ENCODE measurements at regions not wholly inside any gene's neighbourhood (a gene's known extent, or its start where the extent isn't known, plus 50 kb on each side); places are given as distances from the start of the nearest gene placed in this dataset.

DNA sequence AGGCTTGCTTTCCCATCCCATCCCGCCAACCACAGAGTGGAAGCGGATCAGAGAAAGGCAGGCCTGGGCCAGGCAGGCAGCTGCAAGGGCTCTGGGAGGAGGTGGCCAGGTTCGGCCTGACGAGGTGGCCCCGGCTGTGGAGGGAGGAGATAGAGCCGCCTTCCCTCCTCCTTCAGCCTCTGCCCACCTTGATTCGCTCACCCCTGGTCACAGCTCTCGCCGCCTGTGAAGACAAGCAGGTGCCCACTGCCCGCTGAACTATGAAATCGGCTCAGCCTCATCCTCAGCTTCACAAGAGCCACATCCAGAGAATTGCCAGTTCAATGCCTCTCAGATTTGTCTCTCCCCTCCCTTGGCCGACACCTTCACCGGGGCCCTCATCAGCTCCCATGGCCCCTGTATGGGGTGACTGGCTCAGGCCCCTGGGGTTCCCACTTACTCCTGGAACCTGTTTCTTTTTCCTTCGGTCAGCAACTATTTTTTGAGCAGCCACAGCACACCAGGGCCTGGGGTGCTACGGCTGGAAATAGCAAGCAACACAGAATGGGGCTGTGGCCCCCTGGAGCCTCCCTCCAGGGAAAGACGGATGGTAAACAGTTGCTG lies 80.0 kb upstream of the CHST15 start:
- no peaks in the 10 kb centered on the region for H3K27me3 ChIP-seq
- no peak overlapping the region for H3K4me3 ChIP-seq
- intact Hi-C loops (cut with DNase I; ENCODE audit: low total_unique reads) (no loop called here), in situ Hi-C loops (cut with MboI; ENCODE audit: low sequenced_read_pairs in 4 of 4) (no loop called here)
- H3K4me1 ChIP-seq: no peaks in the 10 kb centered on the region
- no peak for DNase-seq
- no peaks in the 10 kb centered on the region for H3K36me3 ChIP-seq
- TF ChIP-seq, protein P1, sequence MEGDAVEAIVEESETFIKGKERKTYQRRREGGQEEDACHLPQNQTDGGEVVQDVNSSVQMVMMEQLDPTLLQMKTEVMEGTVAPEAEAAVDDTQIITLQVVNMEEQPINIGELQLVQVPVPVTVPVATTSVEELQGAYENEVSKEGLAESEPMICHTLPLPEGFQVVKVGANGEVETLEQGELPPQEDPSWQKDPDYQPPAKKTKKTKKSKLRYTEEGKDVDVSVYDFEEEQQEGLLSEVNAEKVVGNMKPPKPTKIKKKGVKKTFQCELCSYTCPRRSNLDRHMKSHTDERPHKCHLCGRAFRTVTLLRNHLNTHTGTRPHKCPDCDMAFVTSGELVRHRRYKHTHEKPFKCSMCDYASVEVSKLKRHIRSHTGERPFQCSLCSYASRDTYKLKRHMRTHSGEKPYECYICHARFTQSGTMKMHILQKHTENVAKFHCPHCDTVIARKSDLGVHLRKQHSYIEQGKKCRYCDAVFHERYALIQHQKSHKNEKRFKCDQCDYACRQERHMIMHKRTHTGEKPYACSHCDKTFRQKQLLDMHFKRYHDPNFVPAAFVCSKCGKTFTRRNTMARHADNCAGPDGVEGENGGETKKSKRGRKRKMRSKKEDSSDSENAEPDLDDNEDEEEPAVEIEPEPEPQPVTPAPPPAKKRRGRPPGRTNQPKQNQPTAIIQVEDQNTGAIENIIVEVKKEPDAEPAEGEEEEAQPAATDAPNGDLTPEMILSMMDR (IDR thresholded peaks at IDR 0.05 in 4 of 5, conservative IDR thresholded peaks at IDR 0.05 in 1 of 5): no peak
- H3K27ac ChIP-seq: no peak overlapping the region
- ATAC-seq: no peak
- no peaks in the 10 kb centered on the region for H3K9me3 ChIP-seq

DNA sequence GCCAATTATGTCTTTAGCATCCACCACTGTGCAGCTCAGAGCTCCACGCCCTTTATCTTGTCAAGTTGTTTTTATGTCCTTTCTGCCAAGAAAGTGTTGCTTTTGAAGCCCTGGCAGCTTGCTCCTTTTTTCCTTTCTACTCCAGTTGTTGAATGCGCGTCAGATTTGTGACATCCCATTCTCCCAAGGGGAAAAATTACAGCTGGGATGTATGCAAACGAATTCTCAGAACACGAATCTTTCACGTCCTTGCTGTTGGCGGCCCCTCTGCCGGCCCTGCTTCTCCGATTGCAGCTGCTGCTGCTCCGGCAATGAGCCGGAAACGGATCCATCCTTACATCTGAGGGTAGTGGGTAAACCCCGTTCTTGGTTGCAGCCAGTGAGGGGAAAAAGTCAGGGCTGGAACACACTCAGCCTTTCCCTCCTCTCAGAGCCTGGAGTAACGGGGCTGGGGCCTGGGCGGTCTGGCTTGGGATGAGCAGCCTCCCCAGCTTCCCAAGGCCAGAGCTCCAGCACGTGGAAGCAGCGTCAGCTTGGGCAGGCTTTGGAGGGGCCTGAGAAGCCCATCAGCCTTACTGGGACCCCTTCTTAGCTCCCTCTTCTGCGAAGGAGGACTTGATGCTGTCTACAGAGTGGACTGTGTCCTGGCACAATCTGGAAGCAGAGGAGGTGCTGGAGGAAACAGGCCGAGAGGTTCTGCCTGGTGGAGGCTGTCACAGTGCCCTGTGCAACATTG lies 79.0 kb upstream of the CHST15 start:
- H3K27me3 ChIP-seq: no peaks in the 10 kb centered on the region
- no peak overlapping the region for H3K27ac ChIP-seq
- TF ChIP-seq POLR2A (IDR thresholded peaks at IDR 0.05): no peak
- TF ChIP-seq, protein P1 (IDR thresholded peaks at IDR 0.05 in 4 of 5, conservative IDR thresholded peaks at IDR 0.05 in 1 of 5): no peak
- intact Hi-C loops (cut with DNase I; ENCODE audit: low total_unique reads): no loop called here
- DNase-seq (no peak), ATAC-seq (no peak)
- H3K36me3 ChIP-seq: no peaks in the 10 kb centered on the region
- no peaks in the 10 kb centered on the region for H3K9me3 ChIP-seq
- in situ Hi-C loops (cut with MboI; ENCODE audit: low sequenced_read_pairs in 4 of 4): no loop called here
- no peaks in the 10 kb centered on the region for H3K4me1 ChIP-seq
- H3K4me3 ChIP-seq: no peak overlapping the region

DNA sequence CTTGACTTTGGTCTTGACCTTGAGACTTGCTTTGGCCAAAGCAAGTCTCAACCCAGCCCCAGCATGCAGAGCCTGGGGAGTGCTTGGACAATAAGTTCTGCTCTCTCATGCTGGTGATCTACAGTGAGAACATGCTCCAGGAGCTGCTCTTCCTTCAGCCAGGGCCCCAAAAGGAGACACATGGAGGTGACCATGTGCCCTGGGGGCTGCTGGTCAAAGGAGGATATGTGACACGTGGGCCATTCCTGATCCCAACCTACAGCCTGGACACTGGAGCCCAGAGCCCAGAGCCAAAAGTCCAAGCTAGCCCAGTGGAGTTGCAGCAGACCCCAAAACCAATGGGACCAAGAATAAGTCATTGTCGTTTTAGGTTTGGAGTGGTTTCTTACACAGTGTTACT lies 78.2 kb upstream of the CHST15 start:
- no peak for TF ChIP-seq POLR2A (IDR thresholded peaks at IDR 0.05)
- TF ChIP-seq, protein P1 (IDR thresholded peaks at IDR 0.05 in 4 of 5, conservative IDR thresholded peaks at IDR 0.05 in 1 of 5): no peak
- Histone ChIP-seq H3K27ac (no peak overlapping the region), H3K27me3 (no peaks in the 10 kb centered on the region), H3K4me1 (no peaks in the 10 kb centered on the region), H3K36me3 (no peaks in the 10 kb centered on the region), H3K4me3 (no peak overlapping the region), H3K9me3 (no peaks in the 10 kb centered on the region)
- intact Hi-C loops (cut with DNase I; ENCODE audit: low total_unique reads): no loop called here
- in situ Hi-C loops (cut with MboI; ENCODE audit: low sequenced_read_pairs in 4 of 4): no loop called here
- no peak for DNase-seq
- ATAC-seq: no peak

DNA sequence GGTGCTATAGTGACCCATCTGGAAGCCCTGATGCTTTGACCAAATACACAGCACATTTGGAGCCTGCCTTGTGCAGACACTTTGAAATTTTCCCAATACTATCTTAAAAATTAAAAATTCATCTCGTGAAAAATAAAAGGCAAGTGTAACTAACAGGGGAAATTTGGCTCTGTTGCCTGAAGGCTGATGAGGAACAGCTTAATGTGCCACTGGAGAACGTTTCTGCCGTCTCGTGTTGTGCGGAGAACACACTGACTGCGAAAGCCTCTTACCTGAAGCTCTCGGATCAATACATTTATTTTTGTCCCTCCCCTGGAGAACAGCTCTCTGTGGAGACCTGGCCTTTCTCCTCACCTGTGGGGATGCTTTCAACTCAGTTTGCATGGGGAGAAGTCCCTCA lies 77.2 kb upstream of the CHST15 start:
- DNase-seq (no peak), ATAC-seq (no peak)
- no peaks in the 10 kb centered on the region for H3K36me3 ChIP-seq
- no peaks in the 10 kb centered on the region for H3K27me3 ChIP-seq
- in situ Hi-C loops (cut with MboI; ENCODE audit: low sequenced_read_pairs in 4 of 4): no loop called here
- no peak overlapping the region for H3K27ac ChIP-seq
- no peaks in the 10 kb centered on the region for H3K9me3 ChIP-seq
- no peak for TF ChIP-seq POLR2A (IDR thresholded peaks at IDR 0.05)
- TF ChIP-seq, protein P1 (IDR thresholded peaks at IDR 0.05 in 4 of 5, conservative IDR thresholded peaks at IDR 0.05 in 1 of 5): no peak
- no peak overlapping the region for H3K4me3 ChIP-seq
- H3K4me1 ChIP-seq: no peaks in the 10 kb centered on the region
- intact Hi-C loops (cut with DNase I; ENCODE audit: low total_unique reads): no loop called here

Measured in gastrocnemius medialis (tissue), 4 donors.